Prostate gland (tissue), 2 donors: ENCODE measurements at regions not wholly inside any gene's neighbourhood (a gene's known extent, or its start where the extent isn't known, plus 50 kb on each side); places are given as distances from the start of the nearest gene placed in this dataset.

Source experiments
- CTCF ChIP-seq, 4 experiments: fragments of 200-600 bp in 2 of 4; fragments of 450-650 bp in 2 of 4; sonication (generic) in 2 of 4; IDR thresholded peaks; 1 replicate in 3 of 4; 2 replicates in 1 of 4; pipeline ENCODE4 v1.5.1; 2016 to 2019; ENCODE audit warnings: antibody characterized with exemption in 4 of 4, mild to moderate bottlenecking in 2 of 4, moderate library complexity in 2 of 4
- POLR2A ChIP-seq: fragments of 450-650 bp; IDR thresholded peaks from one replicate; pipeline ENCODE4 v1.6.1; 2016; ENCODE audit warnings: antibody characterized with exemption, mild to moderate bottlenecking
- POLR2AphosphoS5 ChIP-seq: sonication (generic); formaldehyde crosslinking; IDR thresholded peaks from one replicate; pipeline ENCODE4 v1.6.1; 2017; ENCODE audit warnings: antibody characterized with exemption

GRCh38 chr2:104140361-104140760 lies 713.6 kb upstream of the POU3F3 start:
- TF ChIP-seq CTCF (IDR thresholded peaks at IDR 0.05), result no peak
- no peak for TF ChIP-seq POLR2AphosphoS5
- TF ChIP-seq POLR2A, result no peak
